ENCODE measurements at regions not wholly inside any gene's neighbourhood (a gene's known extent, or its start where the extent isn't known, plus 50 kb on each side); places are given as distances from the start of the nearest gene placed in this dataset.
"Not testable (repeated sequence)": the region's sequence is repeated elsewhere in the genome, so short reads cannot be mapped to it uniquely, and the experiment has no call there.

DNA sequence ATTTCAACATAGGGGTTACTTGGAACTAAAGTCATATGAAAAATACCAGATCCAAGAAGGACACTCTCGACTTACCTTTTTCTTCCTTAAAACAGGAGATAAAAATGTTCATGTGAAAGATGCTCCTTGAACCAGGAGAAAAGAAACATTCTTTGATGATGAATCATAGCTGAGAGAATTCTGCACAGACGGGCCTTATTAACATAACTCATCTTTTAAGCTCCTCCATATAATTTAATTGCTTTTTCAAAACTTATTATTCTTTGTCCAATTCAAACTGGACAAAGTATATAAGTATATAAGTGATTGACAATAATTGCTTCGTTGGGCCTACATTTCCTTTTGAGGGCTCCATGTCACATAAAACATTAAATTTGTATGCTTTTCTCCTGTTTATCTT is 945.2 kb upstream of the C9orf72 start:
- DNase-seq: no peak

DNA sequence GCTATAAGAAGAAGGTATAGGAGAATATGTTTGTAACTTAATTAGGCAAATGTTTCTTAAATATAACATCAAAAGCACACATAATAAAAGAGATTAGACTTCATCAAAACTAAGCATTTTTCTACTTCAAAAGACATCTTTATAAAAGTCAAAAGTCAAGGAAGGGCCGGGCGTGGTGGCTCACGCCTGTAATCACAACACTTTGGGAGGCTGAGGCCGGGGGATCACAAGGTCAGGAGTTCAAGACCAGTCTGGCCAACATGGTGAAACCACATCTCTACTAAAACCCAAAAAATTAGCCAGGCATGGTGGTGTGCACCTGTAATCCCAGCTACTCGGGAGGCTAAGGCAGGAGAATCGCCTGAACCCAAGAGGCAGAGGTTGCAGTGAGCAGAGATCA is 951.0 kb upstream of the C9orf72 start:
- not testable (repeated sequence) for DNase-seq

DNA sequence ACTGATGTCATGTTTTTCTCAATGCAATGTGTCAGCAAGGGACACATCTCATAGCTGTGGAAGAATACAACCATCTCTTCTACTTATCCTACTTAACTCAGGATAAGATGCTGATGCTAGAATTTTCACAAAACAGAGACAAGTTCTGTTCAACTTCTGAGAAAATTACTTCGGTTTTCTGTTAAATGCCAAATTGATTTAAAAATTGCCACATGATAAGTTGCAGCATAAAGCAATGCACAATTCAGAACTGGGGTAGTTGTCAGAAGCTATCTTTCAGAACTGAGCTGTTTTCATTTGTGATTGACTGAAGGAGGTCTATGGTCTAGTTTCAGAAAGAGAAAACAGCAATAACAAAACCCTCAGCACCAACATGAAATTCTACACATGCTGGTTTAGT is 954.8 kb upstream of the C9orf72 start:
- DNase-seq: no peak

DNA sequence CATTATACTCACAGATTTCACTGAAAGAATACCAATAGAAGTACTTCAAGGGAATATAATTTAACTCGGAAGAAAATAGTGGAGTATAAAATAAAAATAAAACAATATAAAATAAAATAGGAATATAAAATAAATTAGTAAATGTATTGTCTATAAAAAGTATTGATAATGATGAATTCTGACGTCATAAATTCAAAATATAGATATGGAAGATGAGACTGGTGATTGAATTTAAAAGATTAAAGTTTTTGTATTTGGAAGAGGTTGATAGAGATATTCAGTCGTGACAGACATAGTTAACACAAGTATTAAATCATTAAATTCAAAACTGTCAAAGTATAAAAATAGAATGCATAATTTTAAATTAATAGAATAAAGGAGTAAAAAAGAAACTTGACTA is 964.9 kb upstream of the C9orf72 start:
- DNase-seq: no peak

DNA sequence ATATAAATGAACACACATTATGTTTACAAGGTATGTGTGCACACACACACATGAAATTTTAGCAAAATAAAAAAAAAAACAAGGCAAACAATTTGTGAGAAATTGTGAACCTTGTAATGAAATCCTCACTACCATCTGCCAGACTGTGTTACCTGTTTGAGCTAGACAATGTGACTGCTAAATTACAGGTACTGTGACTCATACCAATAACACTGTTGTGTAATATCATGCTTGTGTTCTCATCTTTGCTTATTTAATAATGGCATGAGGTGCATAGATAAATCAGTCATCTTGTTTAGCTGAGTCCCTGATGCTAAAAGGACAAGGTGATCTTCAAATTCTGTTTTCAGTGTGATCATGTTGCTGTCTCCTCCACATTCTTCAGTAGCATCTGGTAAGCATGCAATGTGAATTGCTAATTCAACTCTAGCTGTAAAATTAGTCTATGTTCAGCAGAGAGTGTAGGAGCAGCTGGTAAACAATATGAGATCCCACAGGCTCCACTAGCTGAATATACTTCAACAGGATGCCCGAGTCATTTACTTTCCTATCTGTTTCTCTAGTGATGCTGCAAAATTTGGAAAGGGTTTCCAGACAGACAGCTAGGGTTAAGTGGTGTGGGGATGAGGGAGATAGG is 966.3 kb upstream of the C9orf72 start:
- DNase-seq: no peak

DNA sequence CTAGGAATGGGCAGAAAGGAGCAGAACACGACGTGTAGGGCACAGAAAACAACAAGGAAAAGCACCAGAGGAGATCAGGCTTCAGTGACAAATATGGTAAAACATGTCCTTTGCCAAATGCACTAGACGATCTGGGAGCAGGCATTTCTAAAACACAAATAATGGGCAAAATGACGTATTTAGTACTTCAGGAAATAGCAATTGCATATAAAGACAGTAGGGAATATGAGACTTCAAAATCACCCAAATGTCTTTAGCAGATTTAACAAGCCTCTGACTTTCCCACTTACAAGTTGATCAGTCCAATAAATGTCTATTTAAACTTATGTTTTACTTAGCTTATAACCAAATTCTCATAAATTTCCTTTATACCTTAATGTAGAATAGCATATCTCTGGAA is 969.6 kb upstream of the C9orf72 start:
- DNase-seq: no peak

DNA sequence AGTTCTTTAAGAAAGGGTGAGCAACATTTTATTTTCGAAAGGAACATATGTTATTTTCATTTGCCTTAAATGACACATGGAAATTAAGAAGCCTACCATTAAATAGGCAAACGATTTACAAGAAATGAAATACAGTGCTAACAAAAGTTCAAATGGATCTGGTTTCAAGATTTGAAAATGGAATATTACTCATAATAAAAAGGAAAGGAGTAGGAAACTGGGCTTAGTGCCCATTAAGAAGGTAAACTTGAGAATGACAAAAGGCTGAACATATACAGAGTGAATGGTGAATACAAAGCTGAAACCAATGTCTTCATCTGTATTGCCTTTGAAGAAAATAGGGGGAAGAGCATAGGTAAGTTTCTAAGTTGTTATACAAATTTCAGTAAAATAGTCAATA is 974.2 kb upstream of the C9orf72 start:
- no peak for DNase-seq

DNA sequence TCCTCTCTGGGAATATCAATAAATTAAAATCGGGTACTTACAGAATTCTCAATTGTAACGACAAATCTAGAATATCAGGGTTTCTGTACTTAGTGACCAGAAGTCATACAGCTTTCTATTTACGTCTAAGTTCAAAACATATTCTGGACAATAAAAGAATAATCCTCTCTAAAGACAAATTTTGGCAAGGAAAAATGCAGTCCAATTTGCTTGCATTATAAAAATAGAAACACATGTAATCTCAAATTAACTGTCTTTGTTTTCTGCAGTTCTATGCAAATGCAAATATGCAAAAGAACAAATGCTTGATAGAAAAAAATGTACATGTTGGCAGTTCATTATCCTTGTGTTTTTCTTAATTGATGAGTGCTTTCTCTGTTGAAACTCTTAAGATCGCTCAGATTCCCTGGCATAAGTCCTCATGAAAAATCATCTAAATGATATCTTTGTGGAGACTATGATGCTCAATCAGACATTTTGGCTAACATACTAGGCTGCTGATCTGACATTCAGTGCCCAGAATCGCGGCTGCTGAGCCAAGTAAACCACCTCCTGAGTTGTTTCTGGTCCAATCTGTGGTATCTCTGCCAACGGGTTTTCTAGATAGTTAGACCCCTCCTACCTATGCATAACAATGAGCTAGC is 990.1 kb upstream of the C9orf72 start:
- DNase-seq: no peak

DNA sequence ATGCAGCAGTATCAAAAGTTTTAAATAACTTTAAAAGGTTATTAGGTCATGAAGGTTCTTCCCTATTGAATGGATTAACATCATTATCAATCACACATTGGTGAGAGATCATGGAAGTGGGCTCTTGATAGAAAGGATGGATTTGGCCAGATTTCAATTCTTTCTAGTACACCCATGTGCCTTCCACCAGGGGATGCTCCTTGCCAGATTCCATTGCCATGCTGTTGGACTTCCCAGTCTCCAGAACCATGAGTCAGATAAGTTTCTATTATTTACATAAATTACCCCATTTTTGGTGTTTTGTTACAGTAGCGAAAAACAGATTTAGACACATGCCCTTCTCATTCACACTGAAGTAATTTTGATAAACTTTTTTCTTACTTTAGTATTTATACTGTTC is 1010.6 kb upstream of the C9orf72 start:
- no peak for DNase-seq

DNA sequence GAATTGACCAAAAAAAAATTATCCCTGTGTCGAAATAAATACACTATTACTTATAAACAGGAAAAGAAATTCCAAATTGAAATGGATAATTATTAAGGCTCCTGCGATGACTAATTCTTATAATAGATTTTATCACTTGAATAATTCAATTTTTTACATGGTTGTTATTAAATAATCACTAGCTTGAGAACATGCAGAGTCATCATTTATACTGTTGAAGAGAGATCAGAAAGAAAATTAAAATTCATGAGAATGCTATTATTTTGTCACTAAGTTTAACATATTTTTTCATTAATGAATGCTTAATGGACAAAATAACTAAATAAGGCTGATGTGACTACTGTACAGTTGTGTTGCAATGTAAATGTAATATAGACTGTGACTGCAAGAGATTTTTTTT is 1011.3 kb upstream of the C9orf72 start:
- no peak for DNase-seq

DNA sequence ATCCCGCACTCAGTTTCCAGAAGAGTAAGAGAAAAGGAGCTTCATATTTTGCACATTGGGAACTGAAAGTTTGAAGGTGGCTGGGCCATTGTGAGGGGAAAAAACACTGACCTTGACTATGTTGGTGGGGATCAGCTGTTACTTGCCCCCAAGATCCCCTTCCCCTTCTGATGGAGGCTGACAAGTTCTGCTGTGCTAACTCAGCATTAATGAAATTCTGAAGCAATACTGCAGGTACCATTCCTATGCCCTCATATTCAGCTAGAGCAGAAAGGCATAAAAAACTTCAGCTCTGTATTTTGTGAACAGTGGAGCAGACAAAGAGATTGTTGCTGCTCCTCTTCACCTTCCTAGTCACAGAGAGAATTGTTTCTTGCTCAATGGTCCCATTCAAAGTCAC is 1013.8 kb upstream of the C9orf72 start:
- DNase-seq: no peak

DNA sequence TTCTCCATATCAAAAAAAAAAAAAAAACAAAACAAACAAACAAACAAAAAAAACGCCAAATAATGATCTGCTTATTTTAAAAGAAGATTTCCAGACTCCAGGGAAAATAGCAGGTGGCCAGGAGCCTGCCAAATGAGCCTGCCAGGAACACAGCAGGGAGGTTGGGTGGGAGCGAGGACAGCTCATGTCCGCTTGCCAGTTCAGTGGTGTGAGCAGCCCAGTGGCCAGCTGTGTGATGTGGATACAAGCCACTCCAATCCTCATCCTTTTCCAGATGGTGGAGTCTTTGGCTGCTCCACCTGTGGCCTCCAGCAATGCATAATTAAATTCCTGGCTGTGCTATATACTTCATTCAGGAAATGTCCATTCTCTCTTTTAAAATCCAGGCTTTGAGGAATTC is 1025.1 kb upstream of the C9orf72 start:
- DNase-seq: no peak

DNA sequence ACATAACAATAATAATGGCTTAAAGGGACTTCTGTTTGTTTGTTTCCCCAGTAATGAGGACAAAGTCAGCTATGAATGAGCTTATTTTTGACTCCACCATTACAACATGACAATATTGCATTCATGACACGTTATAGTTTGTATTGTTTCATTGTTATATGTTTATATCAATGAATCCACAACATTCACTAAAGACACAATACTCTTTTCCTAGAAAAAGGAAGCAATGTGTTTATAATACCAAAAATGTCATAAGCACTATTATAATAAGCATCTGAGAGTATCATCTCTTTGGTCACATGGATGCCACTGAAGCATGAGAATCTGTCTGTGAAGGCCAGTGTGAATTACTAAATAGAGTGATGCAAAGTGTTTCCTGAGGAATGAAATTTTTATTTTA is 1026.9 kb upstream of the C9orf72 start:
- DNase-seq: no peak

DNA sequence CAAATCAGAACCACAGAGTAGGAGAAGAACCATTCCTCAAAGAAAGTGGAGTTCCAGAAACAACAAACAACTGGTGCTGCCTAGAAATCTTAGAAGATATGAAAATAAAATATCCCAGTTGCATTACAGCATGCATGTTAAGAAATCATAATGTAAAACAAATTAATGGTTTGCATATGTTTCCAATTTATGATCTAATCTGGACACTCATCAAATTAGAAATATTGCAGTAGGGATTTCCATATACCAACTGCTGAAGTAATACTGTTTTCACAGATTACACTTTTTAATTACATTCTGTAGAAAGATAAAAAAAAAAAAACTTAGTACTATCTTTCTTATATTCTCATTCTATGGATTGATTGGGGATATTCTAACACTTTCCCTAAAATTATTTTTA is 1034.6 kb upstream of the C9orf72 start:
- DNase-seq: no peak

DNA sequence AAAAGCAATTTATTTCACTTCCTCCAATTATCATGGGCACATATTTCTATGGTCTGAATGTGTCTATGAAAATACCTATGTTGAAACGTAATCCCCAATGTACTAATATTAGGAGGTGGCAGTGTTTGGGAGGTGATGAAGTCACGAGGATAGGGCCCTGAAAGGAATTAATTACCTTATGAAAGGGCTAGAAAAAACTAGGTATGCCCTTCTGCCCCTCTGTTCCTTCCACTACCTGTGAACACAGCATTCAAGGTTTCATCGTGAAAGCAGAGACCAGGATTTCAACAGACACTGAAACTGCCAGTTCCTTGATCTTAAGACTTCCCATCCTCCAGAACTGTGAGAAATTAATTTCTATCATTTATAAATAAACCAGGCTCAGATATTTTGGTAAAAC is 1037.1 kb upstream of the C9orf72 start:
- DNase-seq: no peak

DNA sequence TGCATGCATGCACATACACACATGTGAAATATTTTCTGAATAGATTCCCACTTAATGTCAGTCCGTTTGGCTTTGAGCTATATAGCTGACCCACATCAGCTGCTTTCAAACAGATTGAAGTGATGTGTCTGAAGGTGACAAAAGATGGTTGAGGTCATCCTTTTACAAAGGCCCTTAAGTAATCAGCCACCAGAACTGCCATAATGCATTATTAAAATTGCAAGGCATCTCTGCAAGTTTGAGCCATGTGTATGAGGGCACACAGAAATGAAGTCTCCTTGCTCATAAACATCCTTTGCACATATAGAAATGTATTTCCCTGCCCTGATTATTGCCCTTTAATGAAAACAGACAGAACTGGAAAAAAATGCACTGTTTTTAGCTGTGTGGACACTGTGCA is 1043.0 kb upstream of the C9orf72 start:
- no peak for DNase-seq

DNA sequence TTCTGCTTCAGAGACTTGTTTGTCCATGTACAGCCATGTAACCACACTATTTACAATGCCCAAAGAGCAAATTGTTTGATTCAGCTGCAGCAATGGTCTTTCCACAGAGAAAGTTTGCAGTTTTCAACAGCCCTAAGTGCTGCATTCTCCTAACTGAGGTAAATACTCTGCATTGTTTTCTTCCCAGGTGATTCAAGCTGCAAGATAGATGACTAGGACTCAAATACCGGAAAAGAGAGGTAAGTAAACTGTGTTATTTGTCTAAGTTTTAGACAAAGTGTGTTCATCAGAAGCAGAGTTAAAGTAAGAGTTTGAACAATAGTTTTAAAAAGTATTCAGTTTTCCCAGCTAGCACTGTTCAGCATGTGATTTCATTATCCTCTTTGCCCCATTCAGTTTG is 1046.7 kb upstream of the C9orf72 start:
- no peak for DNase-seq

DNA sequence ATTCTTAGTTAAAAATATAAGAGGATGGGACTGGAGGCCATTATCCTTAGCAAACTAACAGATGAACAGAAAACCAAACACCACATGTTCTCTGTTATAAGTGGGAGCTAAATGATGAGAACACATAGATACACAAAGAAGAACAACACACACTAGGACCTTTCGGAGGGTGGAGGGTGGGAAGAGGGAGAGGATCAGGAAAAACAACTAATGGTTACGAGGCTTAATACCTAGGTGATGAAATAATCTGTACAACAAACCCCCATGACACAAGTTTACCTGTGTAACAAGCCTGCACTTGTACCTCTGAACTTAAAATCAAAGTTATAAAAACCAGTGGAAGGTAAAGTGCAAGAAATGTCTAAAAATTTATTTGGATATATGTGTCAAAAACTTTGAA is 1047.4 kb upstream of the C9orf72 start:
- DNase-seq: no peak

DNA sequence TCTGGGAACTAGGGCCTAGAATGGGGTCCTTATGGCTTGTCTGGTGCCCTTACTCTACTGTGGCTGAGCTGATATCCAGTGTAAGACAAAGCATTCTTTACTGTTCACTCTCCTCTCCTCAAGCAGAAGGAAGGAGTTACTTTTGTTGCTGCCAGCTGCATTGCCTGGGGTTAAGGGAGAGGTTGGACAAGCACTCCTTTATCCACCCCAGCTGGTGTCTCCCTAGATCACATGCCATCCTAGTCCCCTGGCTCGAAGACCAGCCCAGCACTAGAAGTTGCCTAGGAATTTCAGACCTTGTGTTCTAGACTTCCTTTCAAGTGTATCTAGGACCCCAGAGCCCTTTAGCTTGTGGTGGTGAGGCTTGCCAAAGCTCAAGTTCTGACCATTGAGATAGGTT is 1051.5 kb upstream of the C9orf72 start:
- no peak for DNase-seq

DNA sequence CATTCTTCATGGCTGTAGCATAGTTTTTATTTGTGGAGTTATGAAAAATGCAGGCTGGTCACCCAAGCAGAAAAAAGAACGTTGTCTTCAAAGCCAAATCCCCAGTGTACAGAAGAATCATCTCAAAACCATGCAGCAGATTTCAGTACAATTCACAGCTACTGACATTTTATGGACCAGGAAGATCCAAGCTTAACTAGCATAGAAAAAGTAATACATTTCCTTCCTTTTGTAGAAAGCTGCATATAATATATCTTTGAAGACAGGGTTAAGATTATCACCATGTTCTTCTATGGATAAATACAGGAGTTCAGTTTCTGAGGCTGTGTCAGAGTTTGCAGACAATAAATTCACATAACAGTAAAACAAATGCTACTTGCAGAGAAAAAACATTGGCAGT is 1054.8 kb upstream of the C9orf72 start:
- no peak for DNase-seq

DNA sequence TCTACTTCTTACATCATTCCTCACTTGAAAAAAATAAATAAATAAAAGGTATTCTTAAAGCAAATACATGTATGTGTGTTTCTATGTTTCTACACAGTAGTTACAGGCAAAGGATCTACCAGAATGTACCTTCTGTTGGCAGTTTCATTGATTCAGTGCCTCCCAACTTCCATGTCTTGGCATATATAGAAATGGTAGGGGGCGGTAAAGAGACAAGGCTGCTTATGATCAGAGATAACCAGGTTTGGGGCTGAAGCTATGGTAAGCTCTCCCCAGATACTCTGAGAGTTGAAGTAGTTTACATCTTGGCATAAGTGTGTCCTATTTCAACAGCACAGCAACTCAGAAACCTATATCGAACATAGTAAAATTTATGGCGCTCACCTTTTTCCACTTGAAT is 1075.4 kb upstream of the C9orf72 start:
- no peak for DNase-seq

DNA sequence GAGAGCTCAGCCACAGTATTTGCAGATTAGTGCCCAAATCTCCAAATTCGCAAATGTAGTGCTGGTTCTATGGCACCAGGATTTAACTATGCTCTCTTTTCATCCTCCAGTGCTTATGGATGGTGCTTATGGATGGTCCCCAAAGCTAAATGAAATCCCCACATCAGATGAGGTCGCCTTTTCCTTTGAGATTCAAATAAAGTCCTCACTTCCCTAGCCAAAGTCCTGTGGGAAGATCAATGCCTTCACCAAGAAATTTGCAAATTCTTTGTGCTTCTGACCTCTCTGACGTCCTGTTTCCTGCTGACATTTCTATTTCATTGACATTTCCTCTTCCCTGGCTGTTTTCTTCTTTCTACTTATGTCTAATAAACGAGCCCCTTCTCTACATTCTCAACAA is 1077.0 kb upstream of the C9orf72 start:
- DNase-seq: no peak

DNA sequence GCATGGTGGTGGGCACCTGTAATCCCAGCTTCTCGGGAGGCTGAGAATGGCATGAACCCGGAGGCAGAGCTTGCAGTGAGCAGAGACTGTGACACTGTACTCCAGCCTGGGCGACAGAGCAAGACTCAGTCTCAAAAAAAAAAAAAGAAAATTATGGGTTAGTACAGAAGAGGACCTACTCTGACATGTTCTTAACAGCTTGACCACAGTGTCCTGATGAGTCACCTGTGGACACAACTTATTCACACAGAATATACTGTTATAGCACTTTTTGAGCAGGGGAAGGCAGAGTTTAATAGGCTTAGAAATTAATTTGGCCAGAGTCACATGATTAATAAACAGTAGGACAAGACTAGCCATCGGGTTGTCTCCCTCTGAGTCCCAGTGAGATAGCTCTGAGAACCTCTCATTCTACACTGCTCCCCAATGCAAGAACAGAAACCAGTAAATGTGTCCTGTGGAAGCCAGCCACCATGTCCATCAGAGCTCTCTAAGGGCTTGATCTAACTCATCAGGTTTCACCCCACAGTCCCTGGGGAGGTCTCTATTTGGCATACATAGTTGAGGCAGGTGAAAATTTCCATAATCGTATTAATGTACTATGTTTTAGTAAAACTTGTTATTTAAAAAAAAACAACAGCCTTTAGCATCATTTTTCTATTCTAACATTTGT is 1077.9 kb upstream of the C9orf72 start:
- DNase-seq: no peak

DNA sequence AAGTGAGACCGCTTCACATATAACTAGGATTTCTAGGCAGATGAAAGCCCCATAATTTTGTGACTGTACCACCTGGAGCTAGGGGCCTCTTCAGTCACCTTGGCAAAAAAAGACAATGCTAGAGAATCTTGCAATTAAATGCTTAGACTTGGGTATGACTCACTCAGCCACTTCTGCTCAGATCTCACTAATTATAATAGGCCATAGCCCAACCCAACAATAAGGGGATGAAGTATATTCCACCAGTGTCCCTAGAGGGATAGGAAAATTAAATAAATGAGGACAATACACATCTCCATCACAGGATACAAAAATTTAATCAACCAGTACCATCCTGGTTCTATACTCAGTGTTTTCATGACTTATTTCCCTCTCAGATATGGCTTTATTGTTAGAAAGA is 1079.9 kb upstream of the C9orf72 start:
- no peak for DNase-seq

DNA sequence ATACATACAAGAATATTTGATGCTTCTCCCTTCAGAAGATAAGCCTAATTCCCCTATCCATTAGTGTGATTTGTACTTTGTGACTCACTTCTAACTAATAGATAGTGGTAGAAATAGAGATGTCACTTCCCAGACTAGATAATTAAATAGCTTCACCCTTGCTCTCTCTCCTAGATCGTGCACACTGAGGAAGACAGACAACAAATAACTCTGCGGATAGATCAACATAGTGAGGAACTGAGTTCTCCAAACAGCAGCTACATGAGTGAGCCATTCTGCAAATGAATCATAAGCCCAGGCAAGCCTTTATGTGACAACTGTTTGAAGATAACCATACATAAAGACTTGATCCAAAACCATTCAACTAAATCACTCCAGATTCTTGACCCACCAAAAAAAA is 1083.4 kb upstream of the C9orf72 start:
- DNase-seq: no peak
